ENCODE measurements at regions not wholly inside any gene's neighbourhood (a gene's known extent, or its start where the extent isn't known, plus 50 kb on each side); places are given as distances from the start of the nearest gene placed in this dataset.

- TF ChIP-seq CTCF (IDR thresholded peaks at IDR 0.05; ENCODE audit: low read depth, low read length), result no peak
- TF ChIP-seq, protein P1, sequence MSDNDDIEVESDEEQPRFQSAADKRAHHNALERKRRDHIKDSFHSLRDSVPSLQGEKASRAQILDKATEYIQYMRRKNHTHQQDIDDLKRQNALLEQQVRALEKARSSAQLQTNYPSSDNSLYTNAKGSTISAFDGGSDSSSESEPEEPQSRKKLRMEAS (IDR thresholded peaks at IDR 0.05; ENCODE audit: low read depth, low read length), result no peak
- TF ChIP-seq MYC (IDR thresholded peaks at IDR 0.05; ENCODE audit: low read depth, low read length), result no peak
- H3K4me3 ChIP-seq (ENCODE audit: low read depth, low read length), result no peak overlapping the region
- DNase-seq (ENCODE audit: low read depth), result no peak
Measured at GRCh38 chr5:165370233-165370632, 1864.8 kb downstream of the MAT2B start.

DNA sequence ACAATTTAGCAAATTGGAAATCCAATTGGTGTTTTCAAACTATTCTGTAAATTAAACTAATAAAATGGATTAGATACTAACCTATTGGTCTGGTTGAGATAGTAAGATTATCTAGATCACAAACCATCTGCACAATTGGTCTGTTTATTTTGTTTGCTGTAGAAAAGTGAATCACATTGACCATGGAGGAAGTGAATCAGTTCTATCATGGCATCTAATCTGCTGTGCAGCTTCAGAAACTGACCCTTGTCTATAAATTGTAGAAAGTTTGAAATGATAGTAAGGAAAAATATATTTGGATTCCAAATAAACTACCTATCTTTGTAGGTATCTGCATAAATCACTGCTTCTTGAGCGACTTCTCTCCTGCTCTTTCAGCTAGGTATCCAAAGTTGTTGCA is 1865.4 kb downstream of the MAT2B start:
- no peak for DNase-seq (ENCODE audit: low read depth)
- H3K4me3 ChIP-seq (ENCODE audit: low read depth, low read length), result no peak overlapping the region
- no peak for TF ChIP-seq POLR2A (IDR thresholded peaks at IDR 0.05; ENCODE audit: extremely low read depth, insufficient read length)

GRCh38 chr5:165375201-165375600 is 1869.8 kb downstream of the MAT2B start:
- no peak for DNase-seq (ENCODE audit: low read depth)
- no peak overlapping the region for H3K4me3 ChIP-seq (ENCODE audit: low read depth, low read length)
- no peak for TF ChIP-seq POLR2A (IDR thresholded peaks at IDR 0.05; ENCODE audit: extremely low read depth, insufficient read length)
- no peak for TF ChIP-seq MYC (IDR thresholded peaks at IDR 0.05; ENCODE audit: low read depth, low read length)
- TF ChIP-seq, protein P1 (IDR thresholded peaks at IDR 0.05; ENCODE audit: low read depth, low read length), result no peak
- TF ChIP-seq CTCF (IDR thresholded peaks at IDR 0.05; ENCODE audit: low read depth, low read length), result no peak

DNA sequence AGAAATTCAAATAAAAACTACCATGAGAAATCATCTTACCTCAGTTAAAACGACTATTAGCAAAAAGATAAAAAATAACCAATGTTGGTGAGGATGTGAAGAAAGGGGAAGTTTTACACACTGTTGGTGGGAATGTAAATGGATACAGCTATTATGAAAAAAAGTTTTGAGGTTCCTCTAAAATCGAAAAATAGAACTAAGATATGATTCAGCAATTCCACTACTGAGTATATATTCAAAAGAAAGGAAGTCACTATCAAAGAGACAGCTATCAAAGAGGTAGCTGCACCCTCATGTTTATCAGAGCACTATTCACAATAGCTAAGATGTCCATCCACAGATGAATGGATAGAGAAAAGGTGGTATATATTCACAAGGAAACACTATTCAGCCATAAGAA is 1888.4 kb downstream of the MAT2B start:
- TF ChIP-seq CTCF (IDR thresholded peaks at IDR 0.05; ENCODE audit: low read depth, low read length) (no peak), POLR2A (IDR thresholded peaks at IDR 0.05; ENCODE audit: extremely low read depth, insufficient read length) (no peak), MYC (IDR thresholded peaks at IDR 0.05; ENCODE audit: low read depth, low read length) (no peak)
- TF ChIP-seq, protein P1 (IDR thresholded peaks at IDR 0.05; ENCODE audit: low read depth, low read length), result no peak
- DNase-seq (ENCODE audit: low read depth), result peak; percentile 33
- no peak overlapping the region for H3K4me3 ChIP-seq (ENCODE audit: low read depth, low read length)

- TF ChIP-seq POLR2A (IDR thresholded peaks at IDR 0.05; ENCODE audit: extremely low read depth, insufficient read length) (no peak), MYC (IDR thresholded peaks at IDR 0.05; ENCODE audit: low read depth, low read length) (no peak), CTCF (IDR thresholded peaks at IDR 0.05; ENCODE audit: low read depth, low read length) (no peak)
- TF ChIP-seq, protein P1 (IDR thresholded peaks at IDR 0.05; ENCODE audit: low read depth, low read length), result no peak
- DNase-seq (ENCODE audit: low read depth), result no peak
- no peak overlapping the region for H3K4me3 ChIP-seq (ENCODE audit: low read depth, low read length)
Measured at GRCh38 chr5:165397516-165397915, 1892.1 kb downstream of the MAT2B start.

- no peak overlapping the region for H3K4me3 ChIP-seq (ENCODE audit: low read depth, low read length)
- TF ChIP-seq POLR2A (IDR thresholded peaks at IDR 0.05; ENCODE audit: extremely low read depth, insufficient read length) (no peak), CTCF (IDR thresholded peaks at IDR 0.05; ENCODE audit: low read depth, low read length) (no peak), MYC (IDR thresholded peaks at IDR 0.05; ENCODE audit: low read depth, low read length) (no peak)
- TF ChIP-seq, protein P1 (IDR thresholded peaks at IDR 0.05; ENCODE audit: low read depth, low read length), result no peak
- no peak for DNase-seq (ENCODE audit: low read depth)
Measured at GRCh38 chr5:165400086-165400485, 1894.7 kb downstream of the MAT2B start.

All from NB4 (cell line).